ACHN (cell line): ENCODE measurements at regions not wholly inside any gene's neighbourhood (a gene's known extent, or its start where the extent isn't known, plus 50 kb on each side); places are given as distances from the start of the nearest gene placed in this dataset.

Experiments used
- DNase-seq: peaks from one replicate; pipeline ENCODE4 v3.0.0-alpha.2; 2015
- in situ Hi-C: cut with HindIII; loops from 2 replicates; pipeline ENCODE4 v1.10.0; 2017; ENCODE audit warnings: low sequenced_read_pairs, low pct_ligation_motif_present, low pct_unique_long_range_greater_than_20kb

DNA sequence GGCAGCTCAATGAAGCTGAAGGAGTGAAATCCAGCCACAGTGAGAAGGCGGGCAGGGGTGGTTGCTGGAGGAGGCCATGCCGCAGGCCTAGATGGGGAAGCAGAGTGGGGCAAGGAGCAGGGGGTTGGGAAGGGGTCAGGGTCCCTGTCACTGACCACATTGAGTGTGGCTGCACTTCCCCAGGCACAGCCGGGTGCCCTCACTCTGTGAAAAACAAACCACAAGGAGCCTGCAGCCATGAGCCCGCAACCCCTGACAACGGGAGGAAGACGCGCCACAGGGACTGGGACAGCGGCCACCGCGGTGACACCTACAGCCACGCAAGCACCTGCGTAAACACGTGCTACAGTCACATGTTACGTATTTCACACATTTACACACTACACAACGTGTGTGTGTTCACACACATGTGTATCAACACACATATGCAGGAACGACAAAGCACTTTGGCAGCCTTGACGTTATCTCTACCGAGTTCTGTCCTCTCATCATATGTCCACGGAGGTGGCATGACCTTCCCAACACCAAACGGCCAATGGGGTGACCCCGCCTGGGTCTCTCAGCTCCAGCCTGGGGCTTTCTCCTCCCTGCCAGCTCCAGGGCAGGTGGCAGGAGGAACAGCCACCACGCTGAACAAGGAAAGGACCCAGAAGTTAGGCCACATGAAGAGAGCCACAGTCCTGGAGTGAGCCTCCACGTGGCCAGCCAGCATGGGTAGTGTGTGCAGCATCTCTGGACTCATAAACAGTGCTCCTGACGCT lies 137.6 kb upstream of the RPS6KA2 start:
- in situ Hi-C loops: no loop called here
- no peak for DNase-seq

GRCh38 chr6:166763606-166764472 lies 136.8 kb upstream of the RPS6KA2 start:
- in situ Hi-C loops: no loop called here

DNA sequence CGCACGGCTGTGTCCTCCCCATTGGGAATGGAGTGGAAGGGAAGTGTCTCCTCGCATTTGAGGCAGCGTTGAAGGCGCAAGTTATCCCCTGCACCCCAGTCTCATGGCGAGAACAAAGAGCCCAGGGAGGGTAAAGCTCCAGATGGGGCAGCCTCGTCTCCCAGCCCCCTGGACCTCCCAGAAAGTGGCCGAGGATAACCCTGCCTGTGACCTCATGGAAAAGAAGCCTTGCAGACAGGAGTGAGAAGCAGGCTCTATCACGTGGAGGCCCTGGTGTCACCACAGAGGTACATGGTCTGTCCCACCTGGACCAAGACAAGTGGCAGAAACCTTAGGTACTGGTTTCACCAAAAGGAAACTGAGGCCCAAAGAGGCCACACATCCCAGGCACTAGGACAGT lies 134.8 kb upstream of the RPS6KA2 start:
- in situ Hi-C loops: no loop called here
- DNase-seq: no peak

More at GRCh38 chr6:166763606-166764472, 136.8 kb upstream of the RPS6KA2 start:
- DNase-seq: no peak

DNA sequence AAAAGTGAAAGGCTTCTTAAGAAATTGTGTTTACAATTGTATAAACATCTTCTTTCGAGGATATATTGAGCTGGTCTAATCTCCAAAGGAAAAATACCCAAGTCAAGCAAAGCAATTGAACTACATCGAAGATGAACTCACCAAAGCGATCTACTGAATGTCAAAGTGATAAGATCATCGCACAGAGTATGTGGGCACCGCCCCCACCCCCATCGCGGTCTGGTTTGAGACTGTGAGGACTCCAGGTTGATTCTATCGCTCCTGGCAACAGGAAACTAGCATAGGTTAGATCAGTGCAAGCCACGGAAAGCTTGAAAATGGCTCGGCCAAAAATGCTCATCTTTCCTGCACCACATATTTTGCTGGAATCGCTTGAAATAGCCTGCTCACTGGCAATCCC lies 133.2 kb upstream of the RPS6KA2 start:
- DNase-seq: no peak
- in situ Hi-C loops: no loop called here

DNA sequence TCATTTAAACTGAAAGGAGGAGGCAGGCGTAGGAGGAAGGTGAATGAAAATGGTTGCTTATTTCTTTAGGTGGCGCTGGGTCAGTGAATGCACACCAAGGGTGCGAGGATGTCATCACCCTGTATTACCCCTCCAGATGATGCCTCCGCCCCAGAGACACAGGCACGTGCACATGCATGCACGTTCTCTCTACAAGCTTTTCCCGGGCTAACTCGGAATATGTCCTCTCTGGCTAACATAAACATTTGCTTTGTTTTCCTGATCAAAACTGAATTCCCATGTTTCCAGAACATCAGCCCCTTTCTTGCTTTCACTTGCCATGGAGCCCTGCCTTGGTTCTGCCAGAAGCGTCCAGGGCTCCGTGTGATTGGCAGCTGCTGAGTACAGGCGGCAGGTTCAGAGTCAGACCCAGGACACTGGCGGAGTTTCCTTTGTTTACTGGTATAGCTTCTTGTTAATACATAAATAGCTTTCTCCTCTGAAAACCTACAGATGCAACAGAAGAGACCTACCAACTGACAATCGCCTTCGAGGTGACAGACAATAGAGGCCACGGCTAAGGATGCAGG lies 131.2 kb upstream of the RPS6KA2 start:
- in situ Hi-C loops: no loop called here
- DNase-seq: no peak

- DNase-seq: no peak
- in situ Hi-C loops: no loop called here
Observed at GRCh38 chr6:166757232-166758135, 130.4 kb upstream of the RPS6KA2 start.

GRCh38 chr6:166754218-166755030 lies 127.4 kb upstream of the RPS6KA2 start:
- in situ Hi-C loops: no loop called here
- no peak for DNase-seq

- in situ Hi-C loops: no loop called here
- DNase-seq: no peak
Observed at GRCh38 chr6:166752928-166753721, 126.1 kb upstream of the RPS6KA2 start.

- in situ Hi-C loops: no loop called here
- no peak for DNase-seq
Observed at GRCh38 chr6:166752097-166752496, 125.0 kb upstream of the RPS6KA2 start.

- no peak for DNase-seq
- in situ Hi-C loops: no loop called here
Observed at GRCh38 chr6:166751051-166751595, 124.1 kb upstream of the RPS6KA2 start.

- in situ Hi-C loops: no loop called here
- DNase-seq: no peak
Observed at GRCh38 chr6:166750108-166750793, 123.2 kb upstream of the RPS6KA2 start.

DNA sequence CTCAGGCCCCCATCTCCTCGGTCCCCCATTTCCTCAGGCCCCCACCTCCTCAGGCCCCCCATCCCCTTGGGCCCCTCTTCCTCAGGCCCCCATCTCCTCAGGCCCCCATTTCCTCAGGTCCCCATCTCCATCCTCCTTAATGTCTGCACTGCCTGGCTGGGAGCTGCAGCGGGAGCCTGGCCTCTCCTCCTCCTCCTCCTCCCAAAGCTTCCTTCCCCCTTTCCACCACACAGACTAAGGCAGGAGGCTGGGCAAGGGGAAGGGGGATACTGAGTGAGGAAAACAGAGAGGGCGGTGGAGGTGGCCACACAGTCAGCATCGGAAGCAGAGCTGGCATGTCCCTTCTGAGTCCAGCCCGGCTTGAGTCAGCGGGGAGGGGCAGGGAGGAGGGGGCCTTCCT lies 122.6 kb upstream of the RPS6KA2 start:
- in situ Hi-C loops: no loop called here

DNA sequence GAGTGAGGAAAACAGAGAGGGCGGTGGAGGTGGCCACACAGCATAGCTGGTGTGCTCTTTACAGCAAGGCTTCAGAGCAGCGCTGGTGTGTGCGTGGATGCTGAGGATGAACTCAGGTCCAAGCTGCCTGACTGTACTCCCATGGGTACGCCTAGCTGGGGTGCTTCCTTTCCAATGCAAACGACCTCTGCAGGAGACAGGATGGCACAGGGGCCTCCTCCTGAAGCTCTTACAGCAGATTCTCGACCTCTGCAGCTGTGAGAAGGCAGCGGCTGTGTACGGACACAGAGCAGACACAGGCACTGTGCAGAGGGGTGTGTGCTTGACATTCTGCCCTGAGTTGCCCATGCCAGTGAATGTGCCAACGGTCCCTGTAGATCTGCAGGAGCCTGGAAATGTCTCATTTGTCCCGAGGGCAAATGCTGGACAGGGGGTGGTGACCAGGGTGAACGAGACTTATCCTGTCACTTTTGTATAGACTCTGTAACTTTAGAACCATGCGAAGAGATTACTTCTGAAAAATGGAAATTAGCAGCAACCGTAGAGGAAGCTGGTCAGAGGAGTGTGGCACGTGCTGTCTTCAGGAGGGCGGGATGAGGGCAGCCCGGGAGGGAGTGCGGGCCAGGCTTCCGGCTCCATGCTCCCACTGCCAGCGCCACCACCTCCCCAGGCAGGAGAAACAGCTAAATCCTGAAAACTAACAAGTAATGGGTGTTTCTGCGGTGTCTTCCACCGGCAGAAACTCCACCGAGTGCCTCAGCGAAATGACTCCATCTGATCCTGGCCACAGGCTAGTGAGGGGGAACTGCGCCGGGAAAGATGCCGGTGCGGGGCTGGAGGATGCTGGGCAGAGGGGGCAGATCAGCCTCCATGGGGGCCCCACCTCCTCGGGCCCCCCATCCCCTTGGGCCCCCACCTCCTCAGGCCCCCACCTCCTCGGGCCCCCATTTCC lies 120.9 kb upstream of the RPS6KA2 start:
- in situ Hi-C loops: no loop called here
- DNase-seq: no peak

More for the DNA sequence above, 122.6 kb upstream of the RPS6KA2 start:
- DNase-seq: no peak

DNA sequence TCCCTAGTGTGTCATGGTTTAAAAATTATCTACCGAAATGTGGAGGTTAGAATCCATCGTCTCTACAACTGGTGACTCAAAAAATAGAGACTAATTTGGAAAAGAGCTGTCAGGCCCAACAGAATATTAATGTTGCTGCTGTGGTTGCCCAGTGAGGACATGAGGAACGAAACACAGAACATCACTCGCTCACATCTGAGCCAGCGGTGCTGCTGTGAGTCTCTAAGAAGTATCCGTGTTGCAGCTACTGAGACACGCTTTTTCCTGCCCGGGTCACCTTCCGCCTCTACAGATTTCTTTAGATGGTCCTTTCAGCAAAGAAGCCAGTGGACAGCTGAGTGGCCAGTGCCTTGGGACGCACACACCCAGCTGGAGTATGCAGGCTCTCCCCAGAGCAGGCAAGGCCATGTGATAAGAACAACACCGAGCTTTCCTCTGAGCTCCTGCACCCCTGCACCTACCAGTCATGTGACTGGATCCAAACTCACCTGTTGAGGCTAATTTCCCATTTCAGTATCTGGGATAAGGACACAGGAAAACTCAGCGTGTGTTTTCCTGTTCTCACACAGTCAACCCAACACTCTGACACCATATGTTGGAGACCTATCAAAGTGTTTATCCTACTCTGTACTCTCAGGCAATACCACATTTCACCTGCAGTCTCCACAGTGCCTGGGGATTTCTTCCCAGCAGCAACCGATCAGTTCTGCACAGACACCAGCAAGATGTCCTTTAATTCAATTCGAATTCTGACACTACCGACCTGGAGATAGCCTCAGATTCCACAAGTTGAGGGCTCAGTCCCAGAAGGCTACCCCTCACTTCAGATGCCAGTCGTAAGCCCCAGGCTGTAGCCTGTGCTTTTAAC lies 119.0 kb upstream of the RPS6KA2 start:
- DNase-seq: no peak
- in situ Hi-C loops: no loop called here
